DOHH2 (cell line): ENCODE measurements at regions not wholly inside any gene's neighbourhood (a gene's known extent, or its start where the extent isn't known, plus 50 kb on each side); places are given as distances from the start of the nearest gene placed in this dataset.

Source experiments
- H3F3A ChIP-seq: fragments of 200-600 bp; sonication (generic), shearing (Covaris generic); 2 replicates; pipeline ENCODE4 v1.6.0; 2016; ENCODE audit warnings: antibody characterized with exemption, mild to moderate bottlenecking; ENCODE audit not compliant: control insufficient read depth, insufficient read depth
- H3K27ac ChIP-seq: fragments of 200-600 bp; sonication (generic); 2 replicates; pipeline ENCODE4 v1.5.1; 2014; ENCODE audit warnings: low read depth, mild to moderate bottlenecking, low read length, moderate library complexity
- H3K27me3 ChIP-seq: fragments of 200-600 bp; sonication (generic); 2 replicates; pipeline ENCODE4 v1.6.1; 2014; ENCODE audit warnings: mild to moderate bottlenecking, low read length, mixed read lengths; ENCODE audit not compliant: control insufficient read depth
- H3K36me3 ChIP-seq: fragments of 200-600 bp; sonication (generic); 2 replicates; pipeline ENCODE4 v1.6.1; 2014; ENCODE audit warnings: mild to moderate bottlenecking, low read length, moderate library complexity, mixed read lengths; ENCODE audit not compliant: control insufficient read depth
- H3K4me1 ChIP-seq: fragments of 200-600 bp; sonication (generic); 2 replicates; pipeline ENCODE4 v1.6.1; 2014; ENCODE audit warnings: mild to moderate bottlenecking, low read length, mixed read lengths; ENCODE audit not compliant: control insufficient read depth
- H3K4me2 ChIP-seq: fragments of 200-600 bp; sonication (generic); 2 replicates; pipeline ENCODE4 v1.6.0; 2014; ENCODE audit warnings: mild to moderate bottlenecking, low read length, moderate library complexity
- H3K4me3 ChIP-seq: fragments of 200-600 bp; sonication (generic); 2 replicates; pipeline ENCODE4 v1.5.1; 2014; ENCODE audit warnings: mild to moderate bottlenecking, low read length, mixed read lengths
- H3K79me2 ChIP-seq: fragments of 200-600 bp; sonication (generic); 2 replicates; pipeline ENCODE4 v1.6.1; 2014; ENCODE audit warnings: mild to moderate bottlenecking, low read length, mixed read lengths; ENCODE audit not compliant: control insufficient read depth
- H3K9me2 ChIP-seq: fragments of 200-600 bp; sonication (generic); replicated peaks from 2 replicates; pipeline ENCODE4 v1.6.1; 2014; ENCODE audit warnings: mild to moderate bottlenecking, low read length, mixed read lengths; ENCODE audit not compliant: control insufficient read depth
- H3K9me3 ChIP-seq: fragments of 200-600 bp; sonication (generic); 2 replicates; pipeline ENCODE4 v1.6.1; 2014; ENCODE audit warnings: antibody characterized with exemption, low read length, mixed read lengths; ENCODE audit not compliant: control insufficient read depth, insufficient read depth
- H4K20me1 ChIP-seq: fragments of 200-600 bp; sonication (generic); 2 replicates; pipeline ENCODE4 v1.6.0; 2014; ENCODE audit warnings: low read depth, mild to moderate bottlenecking, antibody characterized with exemption, low read length, moderate library complexity; ENCODE audit not compliant: control insufficient read depth, insufficient read depth
- EZH2phosphoT487 ChIP-seq: fragments of 200-600 bp; sonication (generic); IDR thresholded peaks from 2 replicates; pipeline ENCODE4 v1.6.1; 2017; ENCODE audit warnings: borderline replicate concordance, mild to moderate bottlenecking, antibody characterized with exemption, low read length, moderate library complexity, mixed read lengths
- TF ChIP-seq, protein P1 (sequence below): fragments of 200-600 bp; sonication (generic); IDR thresholded peaks from one replicate; pipeline ENCODE4 v1.5.1; 2014; ENCODE audit warnings: antibody characterized with exemption, mild to moderate bottlenecking, low read depth, low read length; ENCODE audit not compliant: poor library complexity, severe bottlenecking

DNA sequence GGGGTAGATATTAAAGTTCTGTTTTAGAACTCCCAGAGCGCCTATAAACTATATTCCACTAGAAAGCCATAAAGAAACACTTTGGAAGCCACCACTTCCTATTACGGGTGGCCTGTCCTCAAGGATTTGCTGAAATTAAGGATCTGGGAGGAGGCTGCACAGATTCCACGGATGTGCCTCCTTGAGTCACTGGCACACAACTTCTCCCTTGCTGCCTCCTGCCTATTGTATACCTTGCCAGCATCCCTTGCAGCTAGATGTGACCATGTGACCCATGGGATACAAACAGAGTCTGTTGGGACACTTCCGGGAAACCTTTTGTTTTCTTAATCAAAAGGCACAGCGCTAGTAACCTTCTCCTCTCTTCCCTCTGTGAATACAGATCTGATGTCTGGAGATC, 263.0 kb downstream of the C16orf95 start:
- Histone ChIP-seq H3K9me3 (no peaks in the 10 kb centered on the region), H3K4me2 (no peak overlapping the region), H3K27me3 (no peaks in the 10 kb centered on the region)

DNA sequence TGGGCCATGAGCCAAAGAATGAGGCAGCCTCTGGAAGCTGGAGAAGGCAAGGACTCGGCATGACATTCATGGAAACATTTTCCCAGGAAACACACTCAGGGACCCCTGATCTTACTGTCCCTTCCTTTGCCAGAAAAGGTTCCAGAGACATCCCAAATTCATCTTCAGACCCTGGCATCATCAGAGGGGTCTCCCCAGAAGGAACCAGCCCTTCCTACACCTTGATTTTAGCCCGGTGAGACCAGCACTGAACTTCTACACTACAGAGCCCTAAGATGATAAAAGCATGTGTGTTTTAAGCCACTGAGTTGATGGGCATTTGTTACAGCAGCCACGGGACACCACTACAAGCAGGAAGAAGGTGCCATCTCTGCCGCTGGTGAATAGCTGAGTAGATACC, 262.3 kb downstream of the C16orf95 start:
- no peaks in the 10 kb centered on the region for H3K9me2 ChIP-seq

More for the DNA sequence above, 263.0 kb downstream of the C16orf95 start:
- Histone ChIP-seq H3K79me2 (no peaks in the 10 kb centered on the region), H3K4me3 (no peak overlapping the region), H3K36me3 (no peaks in the 10 kb centered on the region), H3K9me2 (no peaks in the 10 kb centered on the region), H3K4me1 (no peaks in the 10 kb centered on the region), H3K27ac (no peak overlapping the region), H4K20me1 (no peaks in the 10 kb centered on the region), H3F3A (no peaks in the 10 kb centered on the region)
- TF ChIP-seq, protein P1, sequence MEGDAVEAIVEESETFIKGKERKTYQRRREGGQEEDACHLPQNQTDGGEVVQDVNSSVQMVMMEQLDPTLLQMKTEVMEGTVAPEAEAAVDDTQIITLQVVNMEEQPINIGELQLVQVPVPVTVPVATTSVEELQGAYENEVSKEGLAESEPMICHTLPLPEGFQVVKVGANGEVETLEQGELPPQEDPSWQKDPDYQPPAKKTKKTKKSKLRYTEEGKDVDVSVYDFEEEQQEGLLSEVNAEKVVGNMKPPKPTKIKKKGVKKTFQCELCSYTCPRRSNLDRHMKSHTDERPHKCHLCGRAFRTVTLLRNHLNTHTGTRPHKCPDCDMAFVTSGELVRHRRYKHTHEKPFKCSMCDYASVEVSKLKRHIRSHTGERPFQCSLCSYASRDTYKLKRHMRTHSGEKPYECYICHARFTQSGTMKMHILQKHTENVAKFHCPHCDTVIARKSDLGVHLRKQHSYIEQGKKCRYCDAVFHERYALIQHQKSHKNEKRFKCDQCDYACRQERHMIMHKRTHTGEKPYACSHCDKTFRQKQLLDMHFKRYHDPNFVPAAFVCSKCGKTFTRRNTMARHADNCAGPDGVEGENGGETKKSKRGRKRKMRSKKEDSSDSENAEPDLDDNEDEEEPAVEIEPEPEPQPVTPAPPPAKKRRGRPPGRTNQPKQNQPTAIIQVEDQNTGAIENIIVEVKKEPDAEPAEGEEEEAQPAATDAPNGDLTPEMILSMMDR, result no peak
- TF ChIP-seq EZH2phosphoT487, result no peak

DNA sequence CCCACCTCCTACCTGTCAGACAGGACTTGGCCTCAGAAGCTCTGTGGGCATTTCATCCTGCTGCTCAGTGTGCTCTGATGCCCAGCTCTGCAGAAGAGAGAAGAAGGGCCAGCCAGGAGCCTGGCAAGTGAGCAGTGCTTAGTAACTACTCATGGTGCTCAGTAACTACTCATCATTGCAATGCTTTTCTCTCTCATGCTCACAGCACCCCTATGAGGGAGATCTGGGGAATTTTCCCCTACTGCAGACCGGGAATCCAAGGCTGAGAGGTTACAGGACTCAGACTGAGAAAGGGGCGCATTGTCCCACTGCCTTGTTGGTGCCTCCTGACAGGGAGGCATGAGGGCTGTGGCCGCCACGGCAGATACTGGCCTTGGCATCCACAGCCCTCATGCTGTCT, 261.1 kb downstream of the C16orf95 start:
- no peak overlapping the region for H3K4me2 ChIP-seq
- no peaks in the 10 kb centered on the region for H3K36me3 ChIP-seq
- H3K4me3 ChIP-seq, result no peak overlapping the region
- H3K4me1 ChIP-seq, result peaks cover 11% of the 10 kb centered on the region
- no peak overlapping the region for H3K27ac ChIP-seq
- H3K79me2 ChIP-seq, result no peaks in the 10 kb centered on the region
- H3K9me2 ChIP-seq, result no peaks in the 10 kb centered on the region
- no peaks in the 10 kb centered on the region for H4K20me1 ChIP-seq
- no peaks in the 10 kb centered on the region for H3K9me3 ChIP-seq
- no peak for TF ChIP-seq EZH2phosphoT487
- no peaks in the 10 kb centered on the region for H3K27me3 ChIP-seq
- H3F3A ChIP-seq, result no peaks in the 10 kb centered on the region

More for the DNA sequence above, 262.3 kb downstream of the C16orf95 start:
- H3F3A ChIP-seq, result no peaks in the 10 kb centered on the region
- no peaks in the 10 kb centered on the region for H3K9me3 ChIP-seq
- no peak overlapping the region for H3K27ac ChIP-seq
- no peaks in the 10 kb centered on the region for H3K27me3 ChIP-seq
- H3K4me3 ChIP-seq, result no peak overlapping the region
- no peak for TF ChIP-seq EZH2phosphoT487
- TF ChIP-seq, protein P1, result no peak
- no peaks in the 10 kb centered on the region for H3K36me3 ChIP-seq
- no peaks in the 10 kb centered on the region for H4K20me1 ChIP-seq
- H3K4me2 ChIP-seq, result no peak overlapping the region
- no peaks in the 10 kb centered on the region for H3K4me1 ChIP-seq
- no peaks in the 10 kb centered on the region for H3K79me2 ChIP-seq

DNA sequence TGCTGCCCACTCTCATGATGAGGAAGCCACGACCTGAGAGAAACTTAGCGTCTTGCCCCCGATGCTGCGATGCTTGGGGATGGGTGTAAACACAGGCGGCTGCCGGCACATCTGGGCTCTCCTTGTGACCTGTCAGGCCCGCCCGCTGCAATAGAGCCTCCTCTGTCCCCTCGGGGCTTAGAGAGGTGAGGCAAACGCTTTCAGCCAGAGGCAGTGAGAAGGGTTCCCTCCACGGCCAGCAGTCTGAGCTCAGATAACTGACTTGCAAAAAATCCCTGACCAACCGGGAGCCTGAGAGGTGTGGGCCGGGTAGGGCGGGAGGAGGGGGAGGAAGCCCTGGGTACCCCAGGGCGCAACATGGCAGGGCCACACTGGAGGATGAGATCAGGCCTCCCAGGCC, 260.6 kb downstream of the C16orf95 start:
- H4K20me1 ChIP-seq, result no peaks in the 10 kb centered on the region
- no peaks in the 10 kb centered on the region for H3K36me3 ChIP-seq
- H3K27me3 ChIP-seq, result no peaks in the 10 kb centered on the region
- peaks cover 16% of the 10 kb centered on the region for H3K4me1 ChIP-seq
- no peak overlapping the region for H3K27ac ChIP-seq
- no peaks in the 10 kb centered on the region for H3K9me3 ChIP-seq
- H3K79me2 ChIP-seq, result no peaks in the 10 kb centered on the region
- no peak overlapping the region for H3K4me3 ChIP-seq
- H3K4me2 ChIP-seq, result no peak overlapping the region
- H3K9me2 ChIP-seq, result no peaks in the 10 kb centered on the region
- peaks cover 1% of the 10 kb centered on the region; the same call in 1 of the 2 replicates for H3F3A ChIP-seq
- no peak for TF ChIP-seq EZH2phosphoT487
- TF ChIP-seq, protein P1, result no peak
